AG08395 (cell line): ENCODE measurements at regions not wholly inside any gene's neighbourhood (a gene's known extent, or its start where the extent isn't known, plus 50 kb on each side); places are given as distances from the start of the nearest gene placed in this dataset.
"Not testable (repeated sequence)": the region's sequence is repeated elsewhere in the genome, so short reads cannot be mapped to it uniquely, and the experiment has no call there.

Source experiments
- DNase-seq: peaks from one replicate; pipeline ENCODE4 v3.0.0; 2012; ENCODE audit warnings: mixed read lengths, low spot score

DNA sequence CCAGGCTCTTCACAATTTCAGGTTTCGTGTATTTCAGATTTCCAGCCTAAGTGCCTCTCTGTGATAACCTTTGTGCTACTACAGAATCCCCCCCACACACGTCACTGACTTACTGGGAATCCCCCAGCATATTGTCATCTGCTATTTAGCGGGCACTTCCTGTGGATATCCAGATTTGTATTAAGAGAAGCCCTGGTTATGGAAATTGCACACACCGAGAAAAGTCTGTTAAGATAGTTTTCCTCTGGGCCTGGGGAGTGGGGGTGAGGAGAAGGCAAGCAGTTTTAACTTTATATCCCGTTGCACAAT lies 269.9 kb downstream of the MED10 start:
- DNase-seq = no peak

DNA sequence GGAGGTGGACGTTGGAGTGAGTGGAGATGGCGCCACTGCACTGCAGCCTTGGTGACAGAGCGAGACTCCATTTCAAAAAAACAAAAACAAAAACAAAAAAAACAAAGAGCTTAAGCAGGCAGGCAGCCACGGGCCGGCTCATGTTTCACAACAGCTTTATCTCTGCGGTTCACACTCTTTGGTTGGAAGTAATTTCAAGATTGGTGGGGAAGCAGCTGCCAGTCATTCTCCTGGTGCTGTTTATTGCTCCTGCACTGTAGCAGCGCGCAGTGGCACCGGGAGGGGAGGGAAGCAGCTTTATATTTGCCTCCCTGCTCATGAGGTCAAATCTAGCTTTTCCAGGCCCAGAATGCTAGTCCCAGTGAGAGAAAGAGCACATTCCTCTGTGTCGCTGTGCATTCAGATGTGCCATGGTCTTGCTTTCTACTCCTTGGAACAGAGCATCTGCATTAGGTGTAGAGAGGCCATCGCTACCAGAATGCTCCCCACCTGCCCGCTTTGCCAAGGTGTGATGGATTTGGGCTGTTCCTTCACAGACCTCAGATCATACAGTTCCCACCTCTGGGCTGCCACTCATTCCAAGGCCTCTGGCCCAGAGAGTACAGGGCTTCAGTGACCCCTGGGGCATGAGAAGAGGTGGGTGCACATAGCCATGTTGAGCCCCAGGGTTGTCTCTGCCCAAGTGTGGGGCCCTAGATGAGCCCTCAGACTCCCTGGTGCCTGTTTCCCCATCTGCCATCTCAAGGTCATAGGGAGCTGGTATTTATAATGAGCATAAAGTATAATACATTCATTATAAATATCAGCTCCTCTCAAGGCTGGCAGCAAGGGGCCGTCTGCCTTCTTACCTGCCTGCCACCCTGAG lies 270.4 kb downstream of the MED10 start:
- DNase-seq = no peak

DNA sequence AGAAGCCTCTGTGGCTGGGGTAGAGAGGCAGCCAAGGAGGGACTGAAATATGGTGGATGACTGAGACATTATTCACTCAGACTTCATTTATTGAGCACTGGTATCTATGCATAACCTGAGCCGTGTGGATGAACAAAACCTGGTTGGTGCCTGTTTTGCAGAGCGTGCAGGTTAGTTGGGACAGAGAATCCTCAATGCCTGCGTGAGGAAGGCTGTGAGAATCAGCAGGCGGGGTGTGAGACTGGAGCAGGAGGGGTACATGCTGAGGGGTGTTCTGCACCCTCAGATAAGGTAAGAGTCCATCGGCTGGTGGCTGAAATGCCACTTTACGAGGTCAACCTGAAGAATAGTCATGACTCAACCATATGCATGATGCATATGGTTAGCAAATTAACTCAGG lies 271.6 kb downstream of the MED10 start:
- DNase-seq = no peak

DNA sequence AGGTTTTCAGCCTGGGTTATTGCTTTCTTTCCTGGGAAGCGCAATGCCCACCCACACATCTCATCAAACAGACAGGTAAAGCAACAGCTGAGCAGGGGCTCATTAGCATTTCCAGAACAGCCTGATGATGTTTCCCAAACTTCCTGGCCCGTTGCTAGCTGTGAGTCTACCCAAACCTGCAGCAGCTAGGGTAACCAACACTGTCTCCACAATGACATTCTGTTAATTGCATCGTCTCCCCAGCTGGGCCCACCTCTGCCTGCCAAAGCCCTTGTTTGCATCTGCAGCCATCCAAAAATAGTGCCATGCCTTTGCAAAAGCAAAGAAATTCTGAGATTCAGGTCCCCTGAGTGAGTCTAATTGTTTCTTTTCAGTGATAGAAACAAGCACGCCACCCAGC lies 273.0 kb downstream of the MED10 start:
- DNase-seq = no peak

DNA sequence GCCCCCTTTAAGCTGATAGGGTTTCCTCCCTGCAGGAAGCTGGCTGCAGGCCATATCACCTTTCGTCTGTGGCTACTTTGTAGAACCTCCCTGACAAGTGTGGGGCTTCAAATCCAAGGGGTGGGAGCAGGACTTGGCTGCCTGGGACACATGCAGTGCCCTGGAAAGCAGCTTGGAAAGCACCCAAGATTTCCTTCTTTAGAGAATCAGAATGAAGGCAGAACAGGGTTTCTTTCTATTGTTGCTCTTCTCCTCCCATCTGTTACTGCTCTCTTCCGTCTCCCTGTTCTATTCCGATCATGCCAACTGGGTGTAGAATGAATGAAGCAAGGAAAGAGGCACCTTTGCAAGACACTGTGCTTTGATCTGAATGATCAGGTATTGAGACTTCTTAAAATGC lies 282.2 kb downstream of the MED10 start:
- DNase-seq = no peak

DNA sequence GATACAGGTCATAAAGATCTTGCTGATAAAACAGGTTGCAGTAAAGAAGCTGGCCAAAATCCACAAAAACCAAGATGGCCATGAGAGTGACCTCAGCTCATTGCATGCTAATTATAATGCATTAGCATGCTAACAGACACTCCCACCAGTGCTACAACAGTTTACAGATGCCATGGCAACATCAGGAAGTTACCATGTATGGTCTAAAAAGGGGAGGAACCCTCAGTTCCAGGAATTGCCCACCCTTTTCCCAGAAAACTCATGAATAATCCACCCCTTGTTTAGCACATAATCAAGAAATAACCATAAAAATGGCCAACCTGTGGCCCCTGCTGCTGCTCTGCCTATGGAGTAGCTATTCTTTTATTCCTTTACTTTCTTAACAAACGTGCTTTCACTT lies 284.2 kb downstream of the MED10 start:
- not testable (repeated sequence) for DNase-seq

DNA sequence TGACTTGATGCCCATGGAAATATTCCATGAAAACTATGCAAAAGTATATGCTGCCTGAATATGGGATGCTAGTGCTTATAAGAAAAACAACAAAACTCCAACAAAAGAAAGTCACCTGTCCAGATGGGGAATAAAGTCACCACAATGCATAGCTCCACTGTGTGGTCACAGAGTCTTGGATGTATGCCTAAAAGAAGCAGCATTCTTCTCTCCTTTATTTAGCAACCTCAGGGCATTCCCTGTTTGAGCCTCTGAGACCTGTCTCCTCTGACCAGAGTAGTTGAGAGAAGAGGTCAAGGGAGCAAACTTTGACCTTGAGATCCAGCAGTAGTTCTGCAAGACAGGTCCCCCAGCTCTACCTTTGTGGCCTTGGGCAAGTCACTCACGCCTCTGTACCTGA lies 287.5 kb downstream of the MED10 start:
- no peak for DNase-seq

DNA sequence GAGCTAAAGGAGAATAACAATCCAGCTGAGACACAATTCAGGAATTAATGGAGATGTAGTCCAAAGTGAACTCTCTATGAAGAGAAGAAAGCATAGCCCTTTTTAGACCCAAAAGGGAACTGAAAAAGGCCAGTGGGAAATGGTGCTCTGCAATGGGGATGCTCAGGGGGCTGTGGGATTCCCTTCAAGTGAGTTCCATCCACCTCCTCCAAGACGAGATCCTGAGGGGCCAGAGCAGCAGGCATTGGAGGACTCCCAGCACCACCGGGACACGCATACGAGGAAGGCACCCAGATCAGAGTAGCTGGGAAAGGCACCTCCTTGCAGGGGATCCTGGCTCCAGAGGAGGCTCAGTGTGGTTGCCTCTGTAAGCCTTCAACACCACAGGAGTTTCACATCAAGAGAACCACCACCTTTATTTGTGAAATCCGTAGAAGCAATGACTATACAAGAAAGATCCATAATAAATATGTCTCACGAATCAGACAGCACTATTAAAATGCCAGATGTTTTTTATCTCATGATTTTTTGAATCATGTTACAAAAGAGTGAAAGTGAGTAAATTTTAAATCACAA lies 288.2 kb downstream of the MED10 start:
- DNase-seq = no peak

DNA sequence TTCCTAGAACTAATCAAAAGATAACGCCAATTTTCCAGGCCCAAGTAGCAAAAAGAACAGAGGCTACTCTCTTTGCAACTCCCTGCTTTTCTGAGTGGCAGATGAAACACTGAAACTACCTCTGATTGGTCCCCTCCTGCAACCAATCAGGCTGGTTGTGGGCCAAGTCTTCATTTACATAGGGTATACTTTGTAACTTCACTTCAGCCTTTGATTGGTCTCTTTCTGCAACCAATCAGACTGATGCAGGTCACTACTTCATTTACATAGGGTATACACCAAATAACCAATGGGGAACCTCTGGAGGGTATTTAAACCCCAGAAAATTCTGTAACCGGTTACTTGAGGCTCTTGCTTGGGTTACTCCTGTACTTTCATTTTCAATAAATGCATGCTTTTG lies 289.6 kb downstream of the MED10 start:
- DNase-seq = no peak

DNA sequence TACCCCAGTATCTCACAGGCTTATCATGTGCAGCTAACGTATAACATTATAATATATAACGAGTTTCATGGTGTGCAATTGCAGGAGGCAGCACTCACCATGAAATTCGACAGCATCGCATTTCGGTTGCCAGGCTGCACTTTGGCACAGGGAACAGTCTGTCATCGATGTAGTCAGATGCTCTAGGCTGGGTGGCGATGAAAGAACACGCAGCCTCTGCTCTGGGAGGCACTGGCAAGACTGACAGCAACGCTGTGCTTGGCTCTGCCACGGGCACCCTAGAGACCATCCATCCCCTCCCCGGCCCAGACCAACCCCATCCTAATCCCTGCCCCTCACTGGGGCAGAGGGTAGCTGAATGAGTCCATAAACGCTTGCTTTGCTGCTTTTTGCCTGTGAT lies 290.8 kb downstream of the MED10 start:
- no peak for DNase-seq

DNA sequence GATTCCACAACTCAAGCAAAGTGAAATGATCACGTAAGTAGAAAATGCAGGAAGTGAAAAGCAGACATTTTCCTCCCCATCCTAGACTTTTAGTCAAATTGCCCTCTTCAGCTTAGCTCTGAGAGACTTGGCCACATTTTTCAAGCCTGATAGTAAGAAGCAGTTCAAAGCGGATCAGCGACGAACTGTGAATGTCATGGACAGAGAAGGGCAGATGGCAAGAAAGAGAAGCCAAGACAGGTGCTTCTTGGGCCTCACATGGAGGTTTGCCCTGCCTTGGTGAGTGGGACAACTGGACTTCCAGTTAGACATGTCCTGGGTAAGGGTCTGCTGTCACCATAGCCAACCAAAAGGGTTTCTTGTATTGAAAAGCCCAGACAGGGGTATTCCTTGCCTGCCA lies 291.5 kb downstream of the MED10 start:
- DNase-seq = no peak

DNA sequence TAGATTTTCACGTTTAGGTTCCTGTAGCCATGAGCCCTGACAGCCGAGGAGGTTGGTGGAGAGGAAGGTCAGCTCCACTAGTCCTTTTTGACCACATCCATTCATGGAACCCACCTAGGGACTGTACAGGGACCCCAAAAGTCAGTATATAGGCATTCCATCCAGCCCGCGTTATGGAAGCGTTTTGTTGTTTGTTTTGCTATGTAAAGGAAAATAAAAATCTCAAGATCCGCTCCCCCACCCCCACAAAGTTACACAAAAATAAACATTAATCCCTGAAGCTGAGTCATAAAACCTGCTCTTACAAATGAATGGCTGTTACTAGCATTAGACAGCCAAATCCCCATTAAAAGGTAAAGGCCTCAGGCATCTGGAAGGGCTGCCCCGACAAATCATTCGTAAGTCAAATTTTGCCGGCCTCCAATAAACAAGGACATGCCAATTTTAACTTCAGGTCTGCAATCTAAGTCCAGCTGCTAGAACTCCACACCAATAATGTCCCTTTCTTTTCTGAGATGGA lies 292.9 kb downstream of the MED10 start:
- no peak for DNase-seq

DNA sequence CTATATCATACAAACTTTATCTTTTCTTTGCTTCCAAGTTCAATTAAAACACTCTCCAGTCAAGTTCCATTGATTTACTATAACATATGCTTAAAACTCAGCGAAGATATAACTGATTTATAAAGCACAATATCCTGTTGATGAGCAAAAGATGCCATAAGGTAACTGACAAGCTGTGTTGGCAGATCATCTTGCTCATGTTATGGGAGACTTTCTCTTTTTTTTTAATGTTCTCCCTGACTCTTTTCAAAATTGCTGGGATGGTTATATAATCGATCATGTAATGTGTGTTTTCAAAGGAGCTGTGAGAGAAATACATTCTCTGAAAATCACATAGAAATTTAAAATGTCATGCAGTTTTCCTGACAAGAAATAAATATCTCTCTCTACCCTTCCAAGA lies 293.5 kb downstream of the MED10 start:
- DNase-seq = no peak

DNA sequence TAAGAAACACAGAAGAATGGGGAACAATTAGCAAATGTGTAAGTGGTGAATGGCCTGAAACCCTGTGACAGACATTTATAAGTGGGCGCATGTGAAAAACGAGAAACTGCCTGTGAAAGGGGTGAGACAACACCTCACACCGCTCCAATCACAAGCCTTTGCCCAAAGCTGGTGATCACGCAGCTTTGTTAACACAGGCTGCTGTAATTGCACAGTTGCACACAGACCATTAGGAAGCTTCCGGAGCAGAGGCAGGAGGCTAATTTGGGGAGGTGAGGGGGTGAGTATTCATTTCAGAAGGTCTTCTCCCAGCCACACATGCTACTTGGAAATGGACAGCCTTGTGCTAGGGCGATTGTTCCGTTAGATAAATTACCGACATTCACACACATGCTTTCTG lies 294.0 kb downstream of the MED10 start:
- no peak for DNase-seq

DNA sequence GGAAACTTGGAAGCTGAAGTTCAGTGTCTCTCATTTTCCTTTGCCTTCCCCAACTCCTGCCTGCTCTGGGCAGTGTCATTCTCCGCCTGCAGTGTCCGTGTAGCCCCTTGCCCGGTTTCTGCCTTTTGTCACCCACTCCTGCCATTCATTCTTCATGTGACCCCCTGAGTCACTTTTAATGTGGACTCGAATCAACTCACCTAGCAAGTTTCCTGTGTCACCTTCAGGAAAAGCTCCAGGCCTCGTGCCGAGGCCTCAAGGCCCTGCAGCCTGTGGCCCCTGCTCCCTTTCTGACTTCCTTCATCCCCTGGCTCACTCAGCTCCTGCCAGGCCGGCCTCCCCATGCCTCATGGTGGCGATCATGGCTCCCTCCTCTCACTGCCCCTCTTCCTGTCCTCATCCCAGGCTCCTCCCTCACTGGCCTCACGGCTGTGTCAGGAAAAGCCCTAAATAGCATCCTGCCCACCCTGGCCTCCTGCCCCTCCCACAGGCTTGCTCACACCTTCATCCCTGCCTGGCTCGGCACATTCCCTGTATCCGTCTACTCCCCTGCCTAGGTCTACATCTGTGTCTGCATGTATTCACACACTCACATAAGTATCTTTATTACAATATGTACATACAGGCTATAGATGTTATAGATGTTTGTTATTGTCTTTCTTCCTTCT lies 294.9 kb downstream of the MED10 start:
- no peak for DNase-seq

DNA sequence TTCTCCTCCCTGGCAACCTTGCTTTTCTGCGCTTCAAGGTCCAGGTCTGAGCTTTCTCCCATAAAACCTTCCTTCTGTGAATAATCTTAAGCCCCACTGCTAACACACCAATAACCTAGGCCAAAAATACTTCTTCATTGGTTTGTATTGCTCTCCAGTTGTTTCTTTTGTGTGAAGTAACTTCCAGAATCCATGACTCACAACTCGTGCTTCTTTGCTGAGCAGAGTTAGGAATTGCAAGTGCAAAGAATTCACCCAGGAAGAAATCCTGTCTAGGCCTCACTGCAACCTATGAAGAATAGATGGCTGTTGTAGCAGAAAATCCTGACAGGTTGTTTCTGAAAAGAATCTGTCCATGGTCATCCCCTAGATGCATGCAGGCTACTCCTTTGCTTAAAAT lies 295.7 kb downstream of the MED10 start:
- no peak for DNase-seq

DNA sequence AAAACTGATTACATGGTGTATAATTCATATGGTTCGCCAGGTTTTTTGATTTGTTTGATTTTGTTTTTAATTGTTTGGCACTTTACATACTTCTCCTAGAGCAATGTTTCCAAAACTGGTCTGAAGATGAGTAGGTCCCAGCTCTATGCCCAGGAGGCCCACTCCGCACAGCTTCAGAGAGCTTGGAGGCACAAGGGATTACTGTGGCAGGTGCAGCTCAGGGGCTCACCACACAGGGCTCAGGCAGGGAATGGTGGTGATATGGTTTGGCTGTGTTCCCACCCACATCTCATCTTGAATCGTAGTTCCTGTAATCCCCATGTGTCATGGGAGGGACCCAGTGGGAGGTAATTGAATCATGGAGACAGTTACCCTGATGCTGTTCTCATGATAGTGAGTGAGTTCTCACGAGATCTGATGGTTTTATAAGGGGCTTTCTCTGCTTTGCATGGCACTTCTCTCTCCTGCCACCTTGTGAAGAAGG lies 296.6 kb downstream of the MED10 start:
- DNase-seq = no peak

DNA sequence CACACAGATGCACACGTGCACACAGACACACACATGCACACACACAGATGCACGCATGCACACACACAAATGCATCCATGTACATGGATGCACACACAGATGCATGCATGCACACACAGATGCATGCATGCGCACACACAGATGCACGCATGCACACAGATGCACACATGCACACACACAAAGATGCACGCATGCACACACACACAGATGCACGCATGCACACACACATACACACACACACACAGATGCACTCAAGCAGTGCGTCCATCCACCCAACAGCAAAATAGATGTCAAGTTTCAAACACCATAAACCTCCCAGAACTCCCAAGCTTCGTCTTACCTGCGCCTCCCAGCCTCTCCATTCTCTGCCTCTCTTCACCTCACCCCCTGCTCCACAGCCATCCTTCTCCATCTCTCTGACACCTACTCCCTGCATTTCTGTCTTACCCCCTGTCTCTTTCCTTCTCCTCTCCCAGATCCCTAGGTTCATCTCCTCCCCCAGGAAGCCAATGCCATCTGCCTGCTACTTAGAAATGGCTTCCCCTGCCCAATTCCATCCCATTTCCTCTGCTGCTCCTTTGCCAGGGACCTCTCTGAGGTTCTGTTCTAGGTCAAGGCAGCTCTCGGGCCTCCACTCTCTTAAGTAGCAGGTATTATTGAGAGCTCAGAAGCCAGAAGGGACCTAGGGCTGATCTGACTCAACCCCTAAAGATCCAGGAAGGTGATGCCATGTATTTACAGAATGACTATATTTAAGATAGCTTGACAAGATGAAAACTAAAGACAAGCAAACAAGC lies 297.2 kb downstream of the MED10 start:
- DNase-seq = no peak

DNA sequence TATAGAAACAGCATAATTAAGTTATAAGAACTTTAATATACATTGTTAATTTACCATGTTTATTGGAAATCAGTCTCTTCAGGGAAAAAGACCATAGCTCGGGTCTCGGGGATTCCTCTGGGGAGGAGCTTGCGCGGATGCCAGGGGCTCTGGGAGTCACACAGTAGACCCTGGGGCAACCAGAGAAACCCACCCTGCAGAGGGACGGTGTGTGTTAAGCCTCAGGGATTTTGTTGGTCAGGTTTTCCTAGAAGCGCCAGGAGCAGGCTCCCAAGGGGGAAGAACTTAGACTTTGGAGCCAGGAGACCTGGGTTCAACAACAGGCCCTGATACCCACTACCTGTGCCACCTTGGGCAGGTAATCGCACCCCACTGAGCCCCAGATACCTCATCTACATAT lies 297.9 kb downstream of the MED10 start:
- no peak for DNase-seq

DNA sequence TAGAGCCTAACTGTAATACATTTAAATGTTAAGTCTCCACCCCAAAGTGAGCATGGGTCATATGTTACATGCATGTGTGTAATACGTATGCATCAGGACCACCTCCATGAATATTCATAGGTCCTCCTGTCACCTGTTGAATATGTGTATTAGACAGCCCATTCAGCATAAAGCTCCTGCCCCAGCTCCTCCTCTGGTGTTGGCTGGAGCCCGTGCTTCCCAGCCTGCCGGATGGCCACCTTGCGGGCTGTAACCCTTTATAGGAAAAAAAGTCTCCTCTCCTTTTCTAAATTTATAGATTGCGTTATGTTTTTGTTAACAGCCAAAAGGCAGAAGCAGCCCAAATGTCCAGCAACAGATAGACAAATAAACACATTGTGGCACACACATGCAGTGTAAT lies 299.5 kb downstream of the MED10 start:
- DNase-seq = no peak

DNA sequence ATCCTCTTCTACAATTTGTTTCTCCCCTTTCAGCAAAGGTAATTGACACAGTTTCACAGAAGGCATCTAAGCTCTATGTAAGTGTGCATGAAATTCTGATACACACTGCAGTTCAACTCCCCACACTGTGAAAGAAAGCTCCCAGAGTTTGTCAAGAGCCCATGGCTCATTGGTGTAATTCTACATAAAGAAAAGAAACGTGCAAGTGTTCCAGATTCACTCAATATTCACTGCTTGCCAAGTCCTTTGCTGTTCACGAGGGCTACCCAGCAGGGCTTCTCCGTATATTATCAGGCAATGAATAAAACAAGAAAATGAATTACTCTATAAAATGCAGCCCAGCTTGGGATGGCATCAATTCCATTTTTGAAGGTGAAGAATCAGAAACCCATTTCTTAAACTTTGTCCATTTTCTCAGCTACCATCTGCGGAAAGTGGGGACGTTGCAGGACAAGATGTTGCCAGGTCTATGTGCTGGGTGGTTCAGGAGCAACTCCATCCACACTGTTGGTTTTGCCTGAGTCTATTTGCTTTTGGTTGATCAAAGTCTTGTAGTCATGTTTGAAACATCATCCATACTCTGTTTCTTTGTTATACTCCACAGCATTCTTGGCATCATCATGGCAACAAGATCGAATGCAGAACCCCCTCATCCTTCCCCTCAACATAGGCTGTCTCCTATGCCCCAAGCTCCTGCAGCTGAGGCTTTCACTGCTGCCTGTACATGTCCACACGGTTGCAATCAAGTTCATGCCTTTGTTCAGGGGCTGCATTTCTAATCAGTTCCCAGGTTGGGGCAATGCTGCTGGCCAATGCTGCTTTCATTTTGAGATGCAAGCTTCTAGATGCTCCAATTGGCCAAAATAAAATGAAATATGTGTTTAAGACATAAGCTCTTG lies 301.8 kb downstream of the MED10 start:
- no peak for DNase-seq
